ENCODE measurements at regions not wholly inside any gene's neighbourhood (a gene's known extent, or its start where the extent isn't known, plus 50 kb on each side); places are given as distances from the start of the nearest gene placed in this dataset.

DNA sequence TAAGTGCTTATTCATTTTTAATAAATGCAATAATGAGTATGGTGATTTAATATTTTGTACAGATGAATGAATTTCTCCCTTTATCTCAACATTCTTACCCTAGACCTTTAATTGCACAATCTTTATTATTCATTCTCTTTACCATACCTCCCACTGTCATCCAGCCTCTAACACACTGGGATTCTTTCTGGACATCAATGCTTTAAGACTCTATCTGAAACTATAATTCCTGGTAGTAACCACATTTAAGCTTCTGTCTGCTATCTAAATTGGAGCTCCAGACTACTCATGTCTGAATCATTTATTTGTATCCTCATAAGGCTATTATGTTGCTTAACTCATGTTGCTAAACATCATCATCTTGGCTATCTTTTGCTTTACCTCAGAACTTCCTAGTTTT lies 270.2 kb downstream of the ALG10B start:
- TF ChIP-seq CTCF (IDR thresholded peaks at IDR 0.05; ENCODE audit: poor library complexity, severe bottlenecking) (no peak), POLR2AphosphoS5 (IDR thresholded peaks at IDR 0.05) (no peak), MXI1 (conservative IDR thresholded peaks at IDR 0.05; ENCODE audit: poor library complexity, severe bottlenecking) (no peak), EP300 (conservative IDR thresholded peaks at IDR 0.05; ENCODE audit: poor library complexity, severe bottlenecking) (no peak), RAD21 (conservative IDR thresholded peaks at IDR 0.05) (no peak), EZH2 (IDR thresholded peaks at IDR 0.05; ENCODE audit: borderline replicate concordance, insufficient read depth, low read length, poor library complexity, severe bottlenecking) (no peak), TAF1 (IDR thresholded peaks at IDR 0.05; ENCODE audit: low read depth) (no peak)
- TF ChIP-seq, protein P1, sequence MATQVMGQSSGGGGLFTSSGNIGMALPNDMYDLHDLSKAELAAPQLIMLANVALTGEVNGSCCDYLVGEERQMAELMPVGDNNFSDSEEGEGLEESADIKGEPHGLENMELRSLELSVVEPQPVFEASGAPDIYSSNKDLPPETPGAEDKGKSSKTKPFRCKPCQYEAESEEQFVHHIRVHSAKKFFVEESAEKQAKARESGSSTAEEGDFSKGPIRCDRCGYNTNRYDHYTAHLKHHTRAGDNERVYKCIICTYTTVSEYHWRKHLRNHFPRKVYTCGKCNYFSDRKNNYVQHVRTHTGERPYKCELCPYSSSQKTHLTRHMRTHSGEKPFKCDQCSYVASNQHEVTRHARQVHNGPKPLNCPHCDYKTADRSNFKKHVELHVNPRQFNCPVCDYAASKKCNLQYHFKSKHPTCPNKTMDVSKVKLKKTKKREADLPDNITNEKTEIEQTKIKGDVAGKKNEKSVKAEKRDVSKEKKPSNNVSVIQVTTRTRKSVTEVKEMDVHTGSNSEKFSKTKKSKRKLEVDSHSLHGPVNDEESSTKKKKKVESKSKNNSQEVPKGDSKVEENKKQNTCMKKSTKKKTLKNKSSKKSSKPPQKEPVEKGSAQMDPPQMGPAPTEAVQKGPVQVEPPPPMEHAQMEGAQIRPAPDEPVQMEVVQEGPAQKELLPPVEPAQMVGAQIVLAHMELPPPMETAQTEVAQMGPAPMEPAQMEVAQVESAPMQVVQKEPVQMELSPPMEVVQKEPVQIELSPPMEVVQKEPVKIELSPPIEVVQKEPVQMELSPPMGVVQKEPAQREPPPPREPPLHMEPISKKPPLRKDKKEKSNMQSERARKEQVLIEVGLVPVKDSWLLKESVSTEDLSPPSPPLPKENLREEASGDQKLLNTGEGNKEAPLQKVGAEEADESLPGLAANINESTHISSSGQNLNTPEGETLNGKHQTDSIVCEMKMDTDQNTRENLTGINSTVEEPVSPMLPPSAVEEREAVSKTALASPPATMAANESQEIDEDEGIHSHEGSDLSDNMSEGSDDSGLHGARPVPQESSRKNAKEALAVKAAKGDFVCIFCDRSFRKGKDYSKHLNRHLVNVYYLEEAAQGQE (IDR thresholded peaks at IDR 0.05; ENCODE audit: borderline replicate concordance): no peak

All from neural cell (in vitro differentiated cells).